IMR-90 (cell line): ENCODE measurements at regions not wholly inside any gene's neighbourhood (a gene's known extent, or its start where the extent isn't known, plus 50 kb on each side); places are given as distances from the start of the nearest gene placed in this dataset.

Source experiments
- ATAC-seq: fragments of 200-7000 bp; cut with Tn5 transposase; 2 replicates; pipeline ENCODE4 v1.9.1; 2020; ENCODE audit warnings: low read depth, mild to moderate bottlenecking, moderate library complexity
- BruUV-seq: library from RNA; stranded (reverse); fragments of 400-500 nt; replicated peaks from 2 replicates; lab custom pipeline; 2021; lab: Mats Ljungman, UMichigan
- CTCF ChIA-PET: fragments of 300-600 bp; formaldehyde crosslinking; extraction: SDS; loops from one replicate; lab custom pipeline; 2021; ENCODE audit warnings: antibody characterized with exemption; lab: Yijun Ruan, JAX
- POLR2A ChIA-PET: fragments of 300-600 bp; sonication (Branson Sonifier 250); formaldehyde crosslinking; loops from one replicate; lab custom pipeline; 2022; ENCODE audit warnings: antibody characterized with exemption; ENCODE audit not compliant: unreplicated experiment; lab: Charles Lee
- DNase-seq: peaks from one replicate; pipeline ENCODE4 v3.0.0; 2013
- H2AFZ ChIP-seq: replicated peaks from 2 replicates; pipeline ENCODE3; 2013; ENCODE audit warnings: low read length, mild to moderate bottlenecking; ENCODE audit not compliant: poor library complexity
- H2AK5ac ChIP-seq: 2 replicates; pipeline ENCODE4 v1.6.1; 2013; ENCODE audit warnings: low read depth, low read length, inconsistent platforms
- H2AK9ac ChIP-seq: replicated peaks from 2 replicates; pipeline ENCODE3; 2013; ENCODE audit warnings: mild to moderate bottlenecking, low read depth, low read length, moderate library complexity; ENCODE audit not compliant: poor library complexity
- H2BK120ac ChIP-seq: 2 replicates; pipeline ENCODE4 v1.6.1; 2013; ENCODE audit warnings: low read depth, low read length, inconsistent platforms
- H2BK15ac ChIP-seq: 3 replicates; pipeline ENCODE4 v1.6.1; 2013; ENCODE audit warnings: low read depth, low read length, inconsistent platforms
- H2BK20ac ChIP-seq: 2 replicates; pipeline ENCODE4 v1.6.1; 2013; ENCODE audit warnings: low read depth, mild to moderate bottlenecking, inconsistent platforms, low read length, moderate library complexity
- H2BK5ac ChIP-seq: 2 replicates; pipeline ENCODE4 v1.6.1; 2013; ENCODE audit warnings: mild to moderate bottlenecking, low read depth, low read length, inconsistent platforms; ENCODE audit not compliant: poor library complexity, severe bottlenecking
- H3K14ac ChIP-seq: replicated peaks from 2 replicates; pipeline ENCODE4 v1.6.1; 2013; ENCODE audit warnings: low read depth, low read length, inconsistent platforms
- H3K18ac ChIP-seq: 2 replicates; pipeline ENCODE4 v1.6.1; 2013; ENCODE audit warnings: low read depth, low read length, control low read depth
- H3K23ac ChIP-seq: 2 replicates; pipeline ENCODE4 v1.6.1; 2013; ENCODE audit warnings: low read depth, low read length, inconsistent platforms
- H3K27ac ChIP-seq: 2 replicates; pipeline ENCODE4 v1.5.1; 2013; ENCODE audit warnings: mild to moderate bottlenecking, control low read depth, low read length; ENCODE audit not compliant: insufficient read depth
- H3K27me3 ChIP-seq: 2 replicates; pipeline ENCODE4 v1.6.1; 2013; ENCODE audit warnings: low read length; ENCODE audit not compliant: control insufficient read depth, insufficient read depth
- H3K36me3 ChIP-seq: 2 replicates; pipeline ENCODE4 v1.6.1; 2013; ENCODE audit warnings: low read length, mixed read lengths; ENCODE audit not compliant: control insufficient read depth, insufficient read depth
- H3K4ac ChIP-seq: 2 replicates; pipeline ENCODE4 v1.6.1; 2013; ENCODE audit warnings: low read depth, low read length, inconsistent platforms
- H3K4me1 ChIP-seq: 2 replicates; pipeline ENCODE4 v1.6.1; 2013; ENCODE audit warnings: low read length, mixed read lengths; ENCODE audit not compliant: control insufficient read depth, insufficient read depth
- H3K4me2 ChIP-seq: 2 replicates; pipeline ENCODE4 v1.6.1; 2013; ENCODE audit warnings: low read depth, mild to moderate bottlenecking, control low read depth, low read length, moderate library complexity
- H3K4me3 ChIP-seq: 2 replicates; pipeline ENCODE4 v1.5.1; 2013; ENCODE audit warnings: low read depth, mild to moderate bottlenecking, control low read depth, low read length, moderate library complexity; ENCODE audit not compliant: insufficient read depth
- H3K56ac ChIP-seq: 2 replicates; pipeline ENCODE4 v1.6.1; 2013; ENCODE audit warnings: low read length, inconsistent platforms; ENCODE audit not compliant: insufficient read depth; ENCODE audit errors: extremely low read depth
- H3K79me1 ChIP-seq, 2 experiments: 2 replicates each; pipeline ENCODE4 v1.6.1; 2013; ENCODE audit warnings: low read length in 2 of 2, inconsistent platforms in 1 of 2, low read depth in 1 of 2
- H3K9ac ChIP-seq: 2 replicates; pipeline ENCODE4 v1.6.1; 2013; ENCODE audit warnings: low read depth, low read length, control low read depth
- H3K9me1 ChIP-seq: 2 replicates; pipeline ENCODE4 v1.6.1; 2013; ENCODE audit warnings: low read length, inconsistent platforms; ENCODE audit not compliant: insufficient read depth
- H3K9me3 ChIP-seq: 2 replicates; pipeline ENCODE4 v1.6.1; 2013; ENCODE audit warnings: low read length; ENCODE audit not compliant: control insufficient read depth, insufficient read depth
- H4K20me1 ChIP-seq: 2 replicates; pipeline ENCODE4 v1.6.1; 2013; ENCODE audit warnings: low read length, inconsistent platforms; ENCODE audit not compliant: insufficient read depth
- H4K5ac ChIP-seq: 2 replicates; pipeline ENCODE4 v1.6.1; 2013; ENCODE audit warnings: mild to moderate bottlenecking, low read depth, low read length, control low read depth
- H4K8ac ChIP-seq, 2 experiments: 2 replicates each; pipeline ENCODE4 v1.6.1; 2013; ENCODE audit warnings: low read depth in 2 of 2, low read length in 2 of 2, control low read depth in 1 of 2, inconsistent platforms in 1 of 2
- H4K91ac ChIP-seq: 2 replicates; pipeline ENCODE4 v1.6.1; 2013; ENCODE audit warnings: low read depth, low read length, inconsistent platforms; ENCODE audit not compliant: insufficient read depth
- BHLHE40 ChIP-seq: fragments of 150-350 bp; IDR thresholded peaks from 2 replicates; pipeline ENCODE4 v1.6.1; 2016; ENCODE audit warnings: mild to moderate bottlenecking, low read depth, low read length
- CEBPB ChIP-seq: IDR thresholded peaks from 2 replicates; pipeline ENCODE4 v1.6.1; 2012; ENCODE audit warnings: low read depth, low read length, improper control_type of control experiment
- USF2 ChIP-seq: fragments of 150-350 bp; IDR thresholded peaks from 2 replicates; pipeline ENCODE4 v1.6.1; 2017; ENCODE audit warnings: mild to moderate bottlenecking, antibody characterized with exemption, low read length, low read depth
- WGBS, 2 experiments: methylation state at CpG; one replicate each; pipeline versions ENCODE4 v1.1.5 to v1.1.7; 2013; ENCODE audit warnings: missing lambda C conversion rate in 2 of 2; ENCODE audit not compliant: insufficient read length in 1 of 2; ENCODE audit errors: extremely low coverage in 2 of 2; 5-methylcytosine and 5-hydroxymethylcytosine counted together
- dilution Hi-C: fragments of 300-500 bp; cut with HindIII; formaldehyde crosslinking; loops from one replicate; pipeline ENCODE4 v1.14.3; 2018; ENCODE audit warnings: low sequenced_read_pairs; ENCODE audit not compliant: unreplicated experiment
- in situ Hi-C: fragments of 300-500 bp; cut with MboI; formaldehyde crosslinking; loops from 3 replicates; pipeline ENCODE4 v1.14.3; 2019; ENCODE audit warnings: low sequenced_read_pairs, inconsistent platforms, mixed read lengths
- intact Hi-C: fragments of 100-400 bp; cut with micrococcal nuclease; formaldehyde crosslinking; loops from 2 replicates; pipeline ENCODE4 v1.10.0; 2022

- H3K9ac ChIP-seq = no peak overlapping the region
- no peak overlapping the region for H4K91ac ChIP-seq
- no peak overlapping the region for H3K4me3 ChIP-seq
- H2AFZ ChIP-seq = no peak overlapping the region
- H3K56ac ChIP-seq = no peak overlapping the region
- H3K18ac ChIP-seq = no peak overlapping the region
- in situ Hi-C loops = no loop called here
- H3K4ac ChIP-seq = no peak overlapping the region
- no peak overlapping the region for H2BK5ac ChIP-seq
- no peak overlapping the region for H3K27ac ChIP-seq
- intact Hi-C loops = no loop called here
- no peaks in the 10 kb centered on the region for H3K4me1 ChIP-seq
- no peaks in the 10 kb centered on the region for H3K36me3 ChIP-seq
- H2BK15ac ChIP-seq = no peak overlapping the region
- CTCF ChIA-PET = no interaction called here
- no peaks in the 10 kb centered on the region for H3K27me3 ChIP-seq
- dilution Hi-C loops = no loop called here
- H3K9me1 ChIP-seq = no peaks in the 10 kb centered on the region
- TF ChIP-seq BHLHE40 (no peak), CEBPB (peak; percentile 54), USF2 (no peak)
- WGBS, 2 experiments = no CpG with 5 or more reads among the region's 2 CpGs
- no peak overlapping the region for H2AK9ac ChIP-seq
- H2BK20ac ChIP-seq = no peak overlapping the region
- ATAC-seq (no peak), DNase-seq (no peak)
- H3K79me1 ChIP-seq = no peaks in the 10 kb centered on the region
- H2BK120ac ChIP-seq = no peak overlapping the region
- H4K5ac ChIP-seq = no peak overlapping the region
- no peaks in the 10 kb centered on the region for H4K20me1 ChIP-seq
- POLR2A ChIA-PET = no interaction called here
- peaks cover 6% of the 10 kb centered on the region; the same call in 1 of the 2 replicates for H3K9me3 ChIP-seq
- no TSS peak for BruUV-seq
- no peak overlapping the region for H3K23ac ChIP-seq
- no peak overlapping the region for H2AK5ac ChIP-seq
- H3K14ac ChIP-seq = no peak overlapping the region
- H4K8ac ChIP-seq = no peak overlapping the region
- H3K4me2 ChIP-seq = no peak overlapping the region
Measured at GRCh38 chr2:129772190-129772579, 207.3 kb upstream of the RAB6C start.
